Neural progenitor cell (in vitro differentiated cells): ENCODE measurements at regions not wholly inside any gene's neighbourhood (a gene's known extent, or its start where the extent isn't known, plus 50 kb on each side); places are given as distances from the start of the nearest gene placed in this dataset.

Source experiments
- DNase-seq: peaks from one replicate; pipeline ENCODE4 v3.0.0-alpha.2; 2016; ENCODE audit warnings: low spot score
- H2AFZ ChIP-seq: fragments of 200-600 bp; sonication (generic); replicated peaks from 2 replicates; pipeline ENCODE4 v1.6.1; 2016; ENCODE audit warnings: antibody characterized with exemption
- H3F3A ChIP-seq: fragments of 200-600 bp; sonication (generic); 2 replicates; pipeline ENCODE4 v1.6.1; 2016; ENCODE audit warnings: antibody characterized with exemption, low read depth
- H3K27ac ChIP-seq: fragments of 200-600 bp; sonication (generic); 2 replicates; pipeline ENCODE4 v1.5.1; 2016; ENCODE audit warnings: mild to moderate bottlenecking
- H3K27me3 ChIP-seq: fragments of 200-600 bp; sonication (generic); 2 replicates; pipeline ENCODE4 v1.6.1; 2016; ENCODE audit warnings: mild to moderate bottlenecking, moderate library complexity
- H3K36me3 ChIP-seq: fragments of 200-600 bp; sonication (generic); 2 replicates; pipeline ENCODE4 v1.5.1; 2016
- H3K4me1 ChIP-seq: fragments of 200-600 bp; sonication (generic); 2 replicates; pipeline ENCODE4 v1.6.1; 2016; ENCODE audit warnings: mixed run types
- H3K4me2 ChIP-seq: fragments of 200-600 bp; sonication (generic); 2 replicates; pipeline ENCODE4 v1.6.1; 2016
- H3K4me3 ChIP-seq: fragments of 200-600 bp; sonication (generic); 2 replicates; pipeline ENCODE4 v1.5.1; 2016
- H3K79me2 ChIP-seq: fragments of 200-600 bp; sonication (generic); 2 replicates; pipeline ENCODE4 v1.6.1; 2016; ENCODE audit warnings: low read depth
- H3K9ac ChIP-seq: fragments of 200-600 bp; sonication (generic); 2 replicates; pipeline ENCODE4 v1.6.1; 2016
- H3K9me3 ChIP-seq: fragments of 200-600 bp; sonication (generic); 2 replicates; pipeline ENCODE4 v1.5.1; 2016; ENCODE audit warnings: low read depth
- H4K20me1 ChIP-seq: fragments of 200-600 bp; sonication (generic); 2 replicates; pipeline ENCODE4 v1.6.1; 2016; ENCODE audit warnings: low read depth
- H3K27ac Mint-ChIP-seq: 3 replicates; pipeline ENCODE4 v1.8.0; 2021; ENCODE audit warnings: mixed read lengths
- H3K27me3 Mint-ChIP-seq: 2 replicates; pipeline ENCODE4 v1.8.0; 2022; ENCODE audit warnings: low read depth, mild to moderate bottlenecking, inconsistent platforms, moderate library complexity, mixed read lengths; ENCODE audit not compliant: insufficient read depth
- H3K36me3 Mint-ChIP-seq: 3 replicates; pipeline ENCODE4 v1.8.0; 2021; ENCODE audit warnings: mixed read lengths
- H3K4me1 Mint-ChIP-seq: 3 replicates; pipeline ENCODE4 v1.8.0; 2021; ENCODE audit warnings: mixed read lengths
- H3K4me3 Mint-ChIP-seq: 3 replicates; pipeline ENCODE4 v1.8.0; 2021; ENCODE audit warnings: mild to moderate bottlenecking, moderate library complexity, mixed read lengths
- H3K9me3 Mint-ChIP-seq: 3 replicates; pipeline ENCODE4 v1.8.0; 2020; ENCODE audit warnings: mixed read lengths
- EZH2 ChIP-seq: fragments of 200-600 bp; sonication (generic); IDR thresholded peaks from 2 replicates; pipeline ENCODE4 v1.6.1; 2017; ENCODE audit warnings: antibody characterized with exemption, mild to moderate bottlenecking, moderate library complexity
- EZH2phosphoT487 ChIP-seq: fragments of 200-600 bp; sonication (generic); IDR thresholded peaks from 2 replicates; pipeline ENCODE4 v1.6.1; 2017; ENCODE audit warnings: antibody characterized with exemption
- TF ChIP-seq, protein P1 (sequence below): fragments of 200-600 bp; sonication (generic); IDR thresholded peaks from 2 replicates; pipeline ENCODE4 v1.5.1; 2017; ENCODE audit warnings: antibody characterized with exemption, mild to moderate bottlenecking

DNA sequence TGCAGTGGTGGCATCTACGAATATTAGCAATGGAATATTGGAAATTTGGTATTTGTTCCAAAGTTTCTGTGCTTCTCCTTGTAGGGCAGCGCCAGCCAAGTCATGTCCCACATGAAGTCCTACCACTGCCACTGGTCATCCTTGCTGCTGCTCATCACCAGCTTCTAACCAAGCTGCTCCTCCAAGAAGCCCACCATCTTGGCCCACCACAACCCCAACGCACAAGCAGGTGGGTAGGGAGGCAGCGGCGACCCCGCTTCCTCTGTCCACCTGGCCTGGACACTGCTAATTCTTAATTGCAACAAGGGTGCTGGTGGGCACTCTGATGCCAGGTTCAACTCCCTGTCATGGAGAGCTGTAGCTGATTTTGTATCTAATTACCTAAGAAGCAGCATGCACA lies 291.2 kb upstream of the LYPLAL1 start:
- DNase-seq = no peak
- TF ChIP-seq EZH2phosphoT487 (no peak), EZH2 (no peak)
- TF ChIP-seq, protein P1, sequence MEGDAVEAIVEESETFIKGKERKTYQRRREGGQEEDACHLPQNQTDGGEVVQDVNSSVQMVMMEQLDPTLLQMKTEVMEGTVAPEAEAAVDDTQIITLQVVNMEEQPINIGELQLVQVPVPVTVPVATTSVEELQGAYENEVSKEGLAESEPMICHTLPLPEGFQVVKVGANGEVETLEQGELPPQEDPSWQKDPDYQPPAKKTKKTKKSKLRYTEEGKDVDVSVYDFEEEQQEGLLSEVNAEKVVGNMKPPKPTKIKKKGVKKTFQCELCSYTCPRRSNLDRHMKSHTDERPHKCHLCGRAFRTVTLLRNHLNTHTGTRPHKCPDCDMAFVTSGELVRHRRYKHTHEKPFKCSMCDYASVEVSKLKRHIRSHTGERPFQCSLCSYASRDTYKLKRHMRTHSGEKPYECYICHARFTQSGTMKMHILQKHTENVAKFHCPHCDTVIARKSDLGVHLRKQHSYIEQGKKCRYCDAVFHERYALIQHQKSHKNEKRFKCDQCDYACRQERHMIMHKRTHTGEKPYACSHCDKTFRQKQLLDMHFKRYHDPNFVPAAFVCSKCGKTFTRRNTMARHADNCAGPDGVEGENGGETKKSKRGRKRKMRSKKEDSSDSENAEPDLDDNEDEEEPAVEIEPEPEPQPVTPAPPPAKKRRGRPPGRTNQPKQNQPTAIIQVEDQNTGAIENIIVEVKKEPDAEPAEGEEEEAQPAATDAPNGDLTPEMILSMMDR = no peak
- H4K20me1 ChIP-seq = no peaks in the 10 kb centered on the region
- H3F3A ChIP-seq = no peaks in the 10 kb centered on the region
- Mint-ChIP-seq H3K36me3 (no peaks in the 10 kb centered on the region), H3K4me1 (peaks cover 3% of the 10 kb centered on the region), H3K27me3 (peaks cover 2% of the 10 kb centered on the region), H3K27ac (no peak overlapping the region), H3K4me3 (no peak overlapping the region), H3K9me3 (no peaks in the 10 kb centered on the region)
- no peaks in the 10 kb centered on the region for H3K36me3 ChIP-seq
- no peak overlapping the region for H3K4me2 ChIP-seq
- no peak overlapping the region for H2AFZ ChIP-seq
- no peak overlapping the region for H3K9ac ChIP-seq
- no peaks in the 10 kb centered on the region for H3K4me1 ChIP-seq
- no peak overlapping the region for H3K27ac ChIP-seq
- no peaks in the 10 kb centered on the region for H3K9me3 ChIP-seq
- no peaks in the 10 kb centered on the region for H3K79me2 ChIP-seq
- no peaks in the 10 kb centered on the region for H3K27me3 ChIP-seq
- no peak overlapping the region for H3K4me3 ChIP-seq

DNA sequence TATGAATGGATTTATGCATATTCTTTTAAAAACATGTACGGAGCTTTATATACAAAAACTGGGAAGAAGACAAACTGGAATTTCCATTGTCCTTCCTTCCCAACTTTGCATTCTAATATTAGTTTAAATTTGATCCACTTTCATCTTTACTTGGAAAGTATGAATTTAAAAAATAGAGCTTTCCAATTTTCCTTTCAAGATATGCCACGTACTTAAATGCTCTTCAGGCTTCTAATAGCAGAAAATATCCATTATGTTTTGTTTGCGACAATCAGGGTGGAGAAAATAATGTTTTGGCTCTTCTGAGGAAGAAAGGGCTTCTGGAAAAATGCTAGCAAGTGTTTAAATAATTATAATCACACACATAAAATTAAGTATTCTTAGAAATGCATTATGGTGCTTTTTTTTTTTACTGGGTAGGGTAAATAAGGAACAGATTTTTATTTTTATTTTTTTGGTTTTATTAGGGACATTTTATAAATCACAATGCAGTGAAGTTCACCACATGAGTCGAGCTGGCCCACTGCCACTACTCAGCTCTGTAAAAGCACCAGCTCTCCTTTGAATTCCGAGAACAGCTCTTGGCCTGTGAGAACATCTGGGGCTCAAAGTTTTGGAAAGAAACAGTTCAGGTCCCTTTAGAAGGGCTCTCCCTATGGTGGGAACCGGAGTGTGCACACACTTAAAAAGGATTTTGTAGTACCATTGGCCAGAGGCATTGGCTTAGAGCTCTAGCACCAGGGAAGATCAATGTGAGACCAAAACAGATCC lies 287.4 kb upstream of the LYPLAL1 start:
- Histone ChIP-seq H3K9me3 (no peaks in the 10 kb centered on the region), H3K79me2 (no peaks in the 10 kb centered on the region), H3K4me3 (no peak overlapping the region), H3K36me3 (no peaks in the 10 kb centered on the region), H3F3A (no peaks in the 10 kb centered on the region), H4K20me1 (no peaks in the 10 kb centered on the region), H3K4me1 (peaks cover 15% of the 10 kb centered on the region), H3K9ac (no peak overlapping the region), H2AFZ (no peak overlapping the region), H3K27ac (no peak overlapping the region), H3K4me2 (no peak overlapping the region), H3K27me3 (no peaks in the 10 kb centered on the region)
- H3K36me3 Mint-ChIP-seq = no peaks in the 10 kb centered on the region
- H3K27me3 Mint-ChIP-seq = peaks cover 10% of the 10 kb centered on the region
- H3K9me3 Mint-ChIP-seq = no peaks in the 10 kb centered on the region
- peaks cover 18% of the 10 kb centered on the region for H3K4me1 Mint-ChIP-seq
- TF ChIP-seq EZH2 (no peak), EZH2phosphoT487 (no peak)
- TF ChIP-seq, protein P1 = no peak
- DNase-seq = no peak
- no peak overlapping the region for H3K4me3 Mint-ChIP-seq
- no peak overlapping the region for H3K27ac Mint-ChIP-seq

DNA sequence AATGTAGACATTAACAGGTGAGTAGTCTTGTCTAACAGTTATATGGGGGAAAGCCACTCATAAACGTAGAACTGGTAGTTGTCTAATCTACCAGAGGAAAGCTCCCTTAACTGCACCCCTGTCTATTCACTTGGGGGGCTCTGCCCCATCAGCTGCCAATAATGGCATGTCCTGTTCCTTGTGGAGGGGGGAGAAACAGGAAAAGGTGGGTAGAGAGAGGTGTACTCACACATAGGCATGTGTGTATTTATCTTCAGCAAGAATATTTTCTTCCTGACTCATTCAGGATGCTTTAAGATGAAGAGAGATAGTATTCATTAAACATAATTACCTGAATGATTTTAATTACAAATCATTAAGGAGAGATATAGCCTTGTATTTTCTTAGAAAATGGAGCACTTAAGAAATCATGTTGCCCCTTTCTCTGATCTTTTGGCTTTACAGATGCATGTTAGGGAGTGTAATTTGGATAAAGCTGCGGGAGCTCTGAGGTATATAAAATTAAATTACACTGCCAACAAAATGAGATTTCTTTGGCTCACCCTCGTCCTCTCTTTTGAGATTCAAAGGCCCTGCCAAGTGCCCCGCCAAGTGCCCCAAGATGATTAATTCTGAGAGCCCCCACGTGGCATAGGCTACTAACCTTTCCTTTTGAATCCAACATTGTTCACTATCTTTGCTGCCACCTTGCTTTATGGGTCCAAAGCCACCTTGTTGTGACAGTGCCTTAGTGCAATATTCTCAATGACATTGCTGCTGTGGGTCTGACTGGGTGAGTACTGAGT lies 286.3 kb upstream of the LYPLAL1 start:
- no peak for DNase-seq
- H3K9me3 ChIP-seq = no peaks in the 10 kb centered on the region
- peaks cover 19% of the 10 kb centered on the region for H3K4me1 ChIP-seq
- no peaks in the 10 kb centered on the region for H3K27me3 ChIP-seq
- H3K36me3 ChIP-seq = no peaks in the 10 kb centered on the region
- H3K9ac ChIP-seq = no peak overlapping the region
- no peaks in the 10 kb centered on the region for H4K20me1 ChIP-seq
- no peaks in the 10 kb centered on the region for H3K79me2 ChIP-seq
- H3K4me3 Mint-ChIP-seq = no peak overlapping the region
- no peaks in the 10 kb centered on the region for H3F3A ChIP-seq
- H3K4me3 ChIP-seq = no peak overlapping the region
- no peak overlapping the region for H2AFZ ChIP-seq
- H3K9me3 Mint-ChIP-seq = no peaks in the 10 kb centered on the region
- H3K27ac ChIP-seq = no peak overlapping the region
- H3K27ac Mint-ChIP-seq = no peak overlapping the region
- no peaks in the 10 kb centered on the region for H3K36me3 Mint-ChIP-seq
- TF ChIP-seq EZH2phosphoT487 (no peak), EZH2 (no peak)
- TF ChIP-seq, protein P1 = no peak
- peaks cover 19% of the 10 kb centered on the region for H3K4me1 Mint-ChIP-seq
- peaks cover 10% of the 10 kb centered on the region for H3K27me3 Mint-ChIP-seq
- no peak overlapping the region for H3K4me2 ChIP-seq
